ENCODE measurements at regions not wholly inside any gene's neighbourhood (a gene's known extent, or its start where the extent isn't known, plus 50 kb on each side); places are given as distances from the start of the nearest gene placed in this dataset.

DNA sequence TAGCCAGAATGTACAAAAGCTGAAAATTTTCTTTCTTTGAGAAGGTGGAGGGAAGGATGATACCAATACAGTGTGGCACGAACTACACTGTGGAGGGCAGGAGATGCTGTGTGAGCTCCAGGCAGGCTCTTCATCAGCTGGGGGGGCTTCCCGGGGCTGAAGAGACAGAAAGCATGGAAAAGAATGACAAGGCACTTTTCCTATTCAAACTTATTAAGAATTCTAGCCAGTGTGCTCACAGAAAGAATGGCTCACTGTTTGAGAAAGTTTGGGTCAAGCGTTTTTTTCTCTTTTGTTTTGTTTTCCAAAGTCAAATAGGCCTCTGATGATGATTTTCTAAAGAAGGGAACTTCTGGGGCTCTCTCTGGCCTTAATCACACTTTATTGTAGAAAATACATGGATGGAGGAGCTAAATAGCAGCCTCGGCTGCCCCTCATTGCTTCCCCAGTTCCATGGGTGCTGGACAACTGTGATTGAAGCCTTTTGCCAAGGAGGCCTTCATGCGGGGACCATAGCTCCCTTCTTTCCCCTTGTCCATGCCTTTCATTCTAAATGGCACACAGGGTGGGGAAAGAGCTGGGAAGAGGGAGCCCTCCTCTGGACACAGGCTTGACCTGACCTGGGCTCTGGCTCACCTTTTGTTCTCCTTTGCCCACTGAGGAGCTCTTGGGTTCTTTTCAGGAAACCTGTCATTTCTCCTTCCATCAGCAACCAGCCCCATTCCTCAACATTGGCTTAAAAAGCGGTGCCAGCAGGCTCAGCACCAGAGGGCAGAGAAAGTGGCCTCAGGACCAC lies 130.6 kb downstream of the TDRD15 start:
- DNase-seq: no peak

DNA sequence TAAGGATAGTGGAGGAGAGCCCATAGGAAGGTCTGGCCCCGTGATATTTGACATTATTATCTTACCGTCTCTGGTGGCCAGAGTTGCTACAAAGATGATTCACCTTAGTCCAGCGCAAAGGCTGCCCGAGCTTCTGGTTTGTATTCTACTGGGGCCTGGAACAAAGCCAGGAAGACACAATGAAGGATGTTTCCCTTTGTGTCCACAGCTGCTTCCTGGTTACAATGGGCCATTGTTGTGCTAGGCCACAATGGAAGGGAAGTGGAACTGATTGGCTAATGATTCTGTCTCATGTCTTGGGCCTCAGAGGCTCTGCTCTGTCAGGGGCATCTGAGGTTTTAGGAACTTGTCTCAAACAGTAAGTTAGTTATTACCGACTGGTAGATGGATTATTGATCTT lies 132.2 kb downstream of the TDRD15 start:
- peak; percentile 81 to 88 (median 88) for DNase-seq

DNA sequence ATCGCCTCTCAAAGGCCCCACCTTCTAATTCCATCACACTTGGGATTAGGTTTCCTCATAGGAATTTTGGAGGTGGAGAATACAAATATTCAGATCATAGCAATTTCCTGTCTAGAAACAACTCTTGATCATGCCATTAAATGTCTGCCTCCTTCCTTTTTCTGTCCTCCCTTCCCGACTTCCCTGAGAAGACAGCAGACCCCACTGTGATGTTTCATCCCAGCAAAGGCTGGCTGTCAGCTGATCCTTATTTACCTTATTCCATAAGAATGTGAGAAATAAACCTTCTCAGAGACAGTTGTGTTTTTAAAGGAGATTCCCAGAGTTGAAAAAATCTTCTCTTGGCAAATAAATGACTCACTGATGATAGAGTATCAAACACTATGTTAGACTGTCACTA lies 133.9 kb downstream of the TDRD15 start:
- no peak for DNase-seq

DNA sequence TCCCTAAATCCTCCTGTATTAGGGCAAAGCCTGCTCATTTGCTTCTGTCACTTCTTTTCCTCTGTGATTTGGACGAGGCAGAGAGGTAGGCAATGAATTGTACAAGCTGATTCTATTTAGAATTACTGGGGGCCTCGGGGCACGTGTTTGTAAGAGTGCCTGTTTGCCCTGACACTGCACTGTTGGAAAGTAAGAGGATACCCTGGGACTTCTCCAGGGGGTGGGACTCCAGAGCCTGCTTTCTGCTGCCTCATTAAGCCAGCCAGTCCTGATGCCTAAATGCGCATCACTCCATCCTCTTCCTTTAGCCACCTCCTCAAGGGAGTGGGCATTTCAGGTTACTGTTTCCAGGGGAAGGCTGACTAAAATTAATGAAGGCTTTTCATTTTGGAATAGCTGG lies 134.3 kb downstream of the TDRD15 start:
- no peak for DNase-seq

DNA sequence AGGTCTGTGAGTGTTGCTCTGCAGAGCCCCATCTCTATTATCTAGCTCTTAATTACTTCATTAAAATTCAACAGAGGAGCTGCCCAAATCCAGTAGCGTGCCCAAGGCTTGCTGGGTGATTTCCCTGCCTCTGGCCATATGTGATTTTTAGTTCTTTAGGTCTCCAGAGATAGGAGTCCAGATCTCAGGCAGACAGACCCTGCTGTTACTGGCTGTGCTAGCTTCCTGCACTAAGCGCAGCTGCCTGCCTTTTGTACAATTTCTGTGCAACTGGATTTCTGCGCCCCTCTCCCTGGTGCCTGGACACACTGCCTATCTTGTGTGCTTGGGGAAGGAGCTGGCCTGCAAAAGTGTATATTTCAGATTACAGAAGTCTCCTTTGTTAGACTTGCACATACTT lies 136.5 kb downstream of the TDRD15 start:
- no peak for DNase-seq

DNA sequence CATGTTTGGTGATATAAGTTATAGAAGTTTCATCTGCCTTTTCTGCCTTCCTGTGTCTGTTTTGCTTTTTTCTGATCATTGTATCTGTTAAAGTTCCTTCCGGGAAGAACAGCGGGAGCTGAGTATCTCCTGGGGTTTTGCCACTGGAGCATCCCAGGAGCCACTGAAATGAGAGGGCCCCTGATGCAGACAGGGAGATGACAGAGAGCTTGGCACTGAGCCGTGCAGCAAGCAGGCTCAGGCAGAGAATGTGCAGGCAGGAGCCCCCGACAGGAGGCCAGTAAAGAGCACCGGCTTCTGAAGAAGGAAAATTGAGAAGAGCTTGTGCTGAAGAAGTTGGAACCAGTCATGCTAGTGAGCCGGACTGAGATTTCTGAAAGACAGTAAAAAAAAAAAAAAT lies 137.8 kb downstream of the TDRD15 start:
- DNase-seq: no peak

DNA sequence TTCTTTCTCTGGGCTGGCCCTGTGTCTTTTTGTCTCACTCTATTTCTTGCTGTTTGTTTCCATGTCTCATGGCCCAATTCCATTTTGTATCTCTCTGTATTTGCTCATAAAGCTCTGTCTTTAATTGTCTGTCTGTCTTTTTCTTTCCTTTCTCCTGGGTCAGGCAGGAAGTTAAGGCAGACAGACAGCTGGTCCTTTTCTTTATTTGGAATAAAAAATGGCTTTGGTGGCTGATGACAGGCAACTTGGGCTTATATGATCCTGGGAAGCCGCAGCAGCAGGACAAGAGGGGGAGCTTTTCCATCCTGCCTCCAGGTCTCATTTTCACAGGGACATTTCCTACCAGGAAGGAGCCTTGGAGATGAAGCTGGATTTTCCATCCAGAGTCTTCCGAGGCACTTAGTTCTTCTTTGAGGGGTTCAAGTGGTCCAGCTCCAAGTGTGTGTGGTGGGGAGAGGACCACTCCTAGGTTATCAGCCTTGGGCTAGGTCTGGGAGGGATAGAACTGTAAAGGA lies 138.7 kb downstream of the TDRD15 start:
- DNase-seq: no peak

DNA sequence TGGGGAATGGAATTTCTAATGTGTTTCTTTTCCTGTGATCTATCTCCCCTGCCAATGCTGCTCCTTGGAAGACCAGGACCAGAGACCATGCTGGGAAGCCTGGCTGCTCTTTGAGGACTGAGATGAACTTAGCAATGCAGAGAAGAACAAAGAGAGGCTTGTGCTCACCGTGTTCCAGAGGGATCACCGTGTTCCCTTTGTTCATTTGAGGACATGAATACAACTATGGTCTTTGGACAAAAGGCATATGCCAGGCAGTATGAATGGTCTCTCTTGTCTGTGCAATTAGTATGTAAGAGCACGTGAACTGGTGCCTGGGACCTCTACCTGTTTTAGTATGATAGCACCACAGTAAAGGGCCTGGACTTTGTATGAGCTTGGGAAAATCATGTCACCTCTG lies 139.9 kb downstream of the TDRD15 start:
- DNase-seq: no peak

DNA sequence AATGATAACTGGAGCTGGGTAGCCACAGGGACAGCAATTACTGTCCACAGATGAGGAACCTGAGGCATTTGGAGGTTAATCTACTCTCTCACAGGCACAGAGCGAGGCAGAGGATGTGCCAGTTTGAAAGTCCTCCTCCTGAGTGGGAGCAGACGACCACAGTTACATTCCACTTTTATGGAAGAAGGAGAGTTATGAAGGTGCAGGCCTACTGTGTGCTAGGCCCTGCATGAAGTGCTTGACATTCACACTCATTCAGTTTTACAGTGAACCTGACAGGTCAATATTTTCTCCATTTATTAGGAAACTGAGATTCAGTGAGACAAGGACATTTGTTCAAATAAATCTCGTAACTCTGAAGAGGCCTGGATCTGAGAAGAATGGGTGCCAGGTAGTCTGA lies 142.0 kb downstream of the TDRD15 start:
- DNase-seq: no peak

DNA sequence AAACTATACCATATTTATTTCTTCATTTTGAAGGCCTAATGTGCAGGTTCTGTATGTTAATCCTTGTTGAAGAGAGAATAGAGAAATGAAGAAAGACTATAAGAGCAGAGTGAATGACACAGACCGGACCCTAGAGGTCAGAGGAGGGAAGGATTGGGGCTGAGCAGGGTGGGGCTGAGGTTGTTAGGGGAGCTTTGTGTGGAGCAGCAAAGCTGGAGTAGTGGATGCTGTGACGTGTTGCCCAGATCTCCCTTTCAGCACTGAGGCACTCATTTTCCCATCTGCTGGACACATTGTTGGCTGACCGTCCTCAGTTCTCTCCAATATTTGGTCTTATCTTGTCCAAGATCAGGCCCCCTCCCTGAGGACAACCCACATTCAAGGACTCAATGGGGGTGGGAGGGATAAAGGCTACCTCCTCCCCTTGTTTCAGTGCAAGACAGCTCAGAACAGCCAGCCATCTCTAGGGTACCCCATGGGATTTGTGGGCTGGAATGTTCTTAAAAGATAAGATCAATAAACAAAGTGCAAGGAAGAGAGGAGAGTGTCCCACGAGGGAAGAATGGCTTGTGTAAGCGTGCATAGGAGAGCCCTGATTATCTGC lies 143.6 kb downstream of the TDRD15 start:
- no peak for DNase-seq

DNA sequence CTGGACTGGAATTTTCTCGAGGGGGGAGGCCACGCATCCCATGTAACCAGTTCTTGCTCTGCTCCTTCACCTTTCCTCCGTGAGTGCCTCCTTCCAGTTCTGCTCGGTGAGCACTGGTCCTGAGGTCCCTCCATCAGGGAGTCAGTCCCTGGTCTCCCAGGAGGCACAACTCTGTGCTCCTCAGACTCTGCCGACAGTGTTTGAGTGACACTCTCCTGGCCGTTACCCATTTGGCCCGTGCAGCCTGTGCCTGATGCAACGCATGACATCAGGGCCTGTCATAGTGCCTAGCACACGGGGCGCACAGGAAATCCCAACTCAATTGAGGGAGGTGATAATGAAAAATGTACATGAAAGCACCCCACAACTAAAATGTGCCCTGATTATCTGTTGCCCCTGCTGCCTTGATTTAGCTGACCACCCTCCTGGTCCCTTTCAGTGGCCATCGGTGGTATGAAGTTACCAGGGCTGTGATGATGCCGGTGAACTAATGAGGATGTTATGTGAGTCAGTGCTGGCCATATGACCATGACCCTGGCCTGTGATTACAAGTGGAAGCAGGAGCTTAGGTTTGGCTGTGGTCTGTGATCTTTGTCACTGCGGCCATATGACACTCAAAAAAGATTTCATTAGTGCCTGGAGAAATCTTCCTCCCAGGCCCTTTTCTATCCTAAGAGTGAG lies 144.6 kb downstream of the TDRD15 start:
- DNase-seq: peak; percentile 33 to 48 (median 44)

DNA sequence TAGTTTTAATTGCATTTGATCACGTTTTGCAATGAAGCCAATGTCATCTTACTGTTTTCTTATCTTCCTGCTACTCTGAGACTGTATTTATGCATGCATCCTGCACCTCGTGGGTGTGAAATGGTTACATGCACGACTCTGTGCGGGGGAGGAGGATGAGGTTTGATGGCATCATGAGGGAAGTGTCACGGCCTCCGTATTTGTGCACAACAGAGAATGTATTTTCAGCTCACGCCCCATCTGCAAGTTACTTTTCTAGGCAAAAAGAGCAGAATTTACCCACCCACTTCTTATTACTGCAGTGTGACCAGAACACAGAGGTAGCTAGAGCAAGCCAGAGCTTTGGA lies 145.1 kb downstream of the TDRD15 start:
- DNase-seq: peak; percentile 41 to 64 (median 54)

DNA sequence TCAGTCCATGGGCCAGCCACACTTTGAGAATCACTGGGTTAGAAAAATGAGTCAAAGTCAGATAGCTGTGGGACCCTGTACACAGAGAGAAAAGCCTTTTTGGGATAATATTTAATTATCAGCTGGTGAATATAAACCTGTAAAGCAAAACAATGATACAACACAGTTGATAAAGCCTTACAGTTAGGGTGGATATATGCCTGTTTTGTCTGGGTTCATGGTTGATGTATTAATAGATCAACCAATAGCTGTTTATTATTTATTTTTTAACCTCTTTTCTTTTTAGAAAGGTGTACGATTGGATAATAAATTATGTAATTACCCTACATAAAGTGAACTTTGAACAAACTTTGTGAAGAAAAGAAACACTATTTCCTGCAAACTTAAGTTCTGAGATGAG lies 145.6 kb downstream of the TDRD15 start:
- no peak for DNase-seq

DNA sequence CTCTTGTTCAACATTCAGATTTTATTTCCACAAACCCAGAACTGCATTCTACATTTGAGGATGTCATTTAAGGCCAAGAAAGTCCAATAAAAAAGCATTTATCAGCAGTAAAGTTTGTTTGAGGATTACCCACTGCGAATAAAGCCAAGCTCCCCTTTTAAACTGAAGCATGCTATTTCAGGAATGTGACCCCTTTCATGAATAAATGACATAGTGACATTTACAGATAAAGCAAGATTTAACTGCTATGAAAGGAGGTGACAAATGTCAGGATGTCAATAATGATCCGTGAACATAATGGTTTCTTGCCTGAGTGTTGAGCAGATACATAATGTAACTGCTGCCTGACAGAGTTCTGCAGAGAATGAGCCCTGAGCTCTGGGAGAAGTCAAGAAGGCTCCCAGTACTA lies 146.3 kb downstream of the TDRD15 start:
- no peak for DNase-seq

DNA sequence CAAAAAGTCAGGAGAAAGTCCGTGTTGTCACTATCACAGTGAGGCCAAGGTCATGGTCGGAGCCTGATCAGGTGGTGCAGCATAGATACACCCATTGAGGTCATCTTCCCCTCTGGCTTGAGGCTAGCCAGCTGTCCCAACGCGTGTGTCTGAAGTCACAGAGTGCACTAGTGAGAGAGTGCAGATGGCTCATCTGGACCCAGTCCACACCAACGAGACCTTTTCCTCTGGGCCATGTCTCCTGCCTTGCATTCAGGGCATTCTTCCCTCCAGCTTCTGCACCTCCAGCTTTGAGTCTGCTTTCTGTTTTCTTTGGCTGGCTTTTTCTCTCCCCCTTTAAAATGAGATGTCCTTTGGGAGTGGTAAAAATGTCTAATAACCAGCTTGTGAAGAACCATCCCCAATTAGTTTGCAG lies 146.9 kb downstream of the TDRD15 start:
- DNase-seq: no peak

DNA sequence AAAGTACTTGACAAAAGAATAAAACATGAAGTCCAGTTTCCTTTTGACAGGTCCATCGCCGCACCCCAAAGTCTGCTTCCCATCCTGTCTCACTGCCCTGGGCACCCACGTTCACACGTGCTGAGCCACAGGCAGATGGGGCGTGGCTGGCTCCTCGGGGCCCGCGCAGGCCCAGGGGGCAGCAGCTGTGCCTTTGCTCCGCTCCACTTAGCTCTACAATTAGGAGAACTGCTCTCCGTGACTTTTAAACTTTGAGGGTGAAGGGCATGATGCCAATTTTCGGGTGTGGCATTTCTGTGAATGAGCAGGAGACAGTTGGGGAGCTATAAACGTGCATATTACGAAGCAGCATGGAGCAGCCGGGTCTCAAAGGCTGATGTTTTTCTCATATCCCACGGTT lies 152.4 kb downstream of the TDRD15 start:
- no peak for DNase-seq

DNA sequence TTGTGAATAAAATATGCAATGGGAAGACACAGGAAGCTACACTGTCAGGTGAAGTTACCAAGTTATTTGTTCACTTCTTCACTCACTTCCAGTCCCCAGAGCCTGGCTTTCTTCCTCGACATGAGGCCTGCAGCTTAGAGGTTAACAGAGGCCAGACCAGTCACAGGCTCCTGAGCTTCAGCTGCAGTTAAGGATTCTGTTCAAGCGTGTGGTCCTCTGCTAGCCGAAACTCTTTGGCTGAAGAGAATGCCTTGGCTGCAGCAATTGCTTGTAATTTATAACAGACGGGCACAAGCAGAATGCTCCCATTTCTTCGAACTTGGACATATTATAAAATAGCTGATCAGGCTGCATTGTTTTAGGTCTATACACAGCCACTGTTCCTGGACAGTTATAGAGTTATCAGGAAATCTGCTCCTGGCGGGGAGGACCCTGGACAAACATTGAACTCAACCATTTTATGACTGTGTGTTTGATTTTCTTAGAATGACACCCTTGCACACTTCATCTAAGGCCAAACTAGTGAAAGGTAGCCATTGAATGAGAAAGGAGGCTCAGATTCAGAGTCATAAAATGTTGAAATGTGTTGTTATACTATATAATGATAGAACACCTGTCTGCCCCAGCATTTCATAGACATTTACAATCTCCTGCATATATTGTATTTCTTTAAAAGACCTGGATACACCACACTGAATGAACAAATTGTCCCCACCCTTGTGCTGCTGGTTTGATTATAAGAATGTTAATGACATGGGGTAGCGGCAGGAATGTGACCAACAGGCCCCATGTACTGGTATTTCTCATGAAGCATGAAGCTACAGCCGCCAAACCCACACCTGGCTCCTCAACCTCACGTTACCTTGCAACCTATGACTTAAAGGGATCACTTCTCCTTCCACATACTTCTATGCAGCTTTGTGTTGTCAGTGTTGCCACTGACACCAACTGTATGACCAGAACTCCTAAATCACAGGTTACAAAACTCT lies 153.6 kb downstream of the TDRD15 start:
- DNase-seq: no peak

DNA sequence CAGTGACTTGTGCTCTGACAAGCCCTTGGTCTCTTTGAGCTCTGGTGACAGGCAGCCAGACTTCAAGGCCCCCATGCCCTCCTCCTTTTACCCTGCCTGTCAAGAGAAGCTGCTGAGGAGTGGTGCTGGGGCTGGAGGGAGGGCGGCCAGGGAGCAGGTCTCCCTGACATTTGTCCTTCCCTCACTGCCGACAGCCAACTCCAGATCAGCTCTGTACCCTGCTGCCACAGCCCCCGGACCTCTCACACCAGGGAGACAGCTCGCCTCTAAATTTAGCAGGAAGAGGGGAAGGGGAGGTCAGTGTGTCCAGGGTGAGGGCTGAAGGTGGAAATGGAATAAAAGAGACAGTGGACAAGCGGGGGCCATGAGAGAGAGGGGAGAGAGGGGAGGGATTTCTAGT lies 155.8 kb downstream of the TDRD15 start:
- DNase-seq: no peak

DNA sequence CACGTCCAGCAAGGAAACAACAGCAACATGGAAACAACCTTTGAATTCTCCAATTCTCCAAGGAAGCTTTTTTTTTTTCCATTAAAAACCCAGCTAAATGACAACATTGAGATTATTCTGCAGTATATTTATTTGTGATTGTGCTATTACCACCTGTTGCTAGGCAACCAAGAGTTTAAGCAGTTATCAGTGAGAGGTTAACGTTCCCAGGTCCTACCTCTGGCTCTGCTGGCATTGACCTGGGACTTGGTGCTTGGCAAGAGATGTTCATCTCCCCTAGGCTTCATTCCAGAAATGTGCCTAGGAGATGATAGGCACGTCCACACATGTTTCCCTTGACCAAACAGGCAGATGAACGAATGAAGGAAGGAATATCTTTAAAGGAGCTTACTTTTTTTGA lies 157.0 kb downstream of the TDRD15 start:
- DNase-seq: no peak

DNA sequence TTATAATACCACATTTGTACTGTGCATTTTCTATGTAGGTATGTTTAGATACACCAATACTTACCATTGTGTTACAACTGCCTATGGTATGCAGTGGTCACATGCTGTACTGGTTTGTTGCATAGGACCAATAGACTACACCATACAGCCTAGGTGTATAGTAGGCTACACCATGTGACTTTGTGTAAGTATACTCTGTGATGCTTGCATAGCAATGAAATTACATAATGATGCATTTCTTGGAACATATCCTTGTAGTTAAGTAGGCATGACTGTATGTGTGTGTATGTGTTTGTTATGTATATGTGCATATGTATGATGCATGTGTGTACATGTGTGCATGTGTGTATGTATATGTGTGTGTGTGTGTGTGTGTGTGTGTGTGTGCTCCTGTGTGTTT lies 157.6 kb downstream of the TDRD15 start:
- DNase-seq: no peak

DNA sequence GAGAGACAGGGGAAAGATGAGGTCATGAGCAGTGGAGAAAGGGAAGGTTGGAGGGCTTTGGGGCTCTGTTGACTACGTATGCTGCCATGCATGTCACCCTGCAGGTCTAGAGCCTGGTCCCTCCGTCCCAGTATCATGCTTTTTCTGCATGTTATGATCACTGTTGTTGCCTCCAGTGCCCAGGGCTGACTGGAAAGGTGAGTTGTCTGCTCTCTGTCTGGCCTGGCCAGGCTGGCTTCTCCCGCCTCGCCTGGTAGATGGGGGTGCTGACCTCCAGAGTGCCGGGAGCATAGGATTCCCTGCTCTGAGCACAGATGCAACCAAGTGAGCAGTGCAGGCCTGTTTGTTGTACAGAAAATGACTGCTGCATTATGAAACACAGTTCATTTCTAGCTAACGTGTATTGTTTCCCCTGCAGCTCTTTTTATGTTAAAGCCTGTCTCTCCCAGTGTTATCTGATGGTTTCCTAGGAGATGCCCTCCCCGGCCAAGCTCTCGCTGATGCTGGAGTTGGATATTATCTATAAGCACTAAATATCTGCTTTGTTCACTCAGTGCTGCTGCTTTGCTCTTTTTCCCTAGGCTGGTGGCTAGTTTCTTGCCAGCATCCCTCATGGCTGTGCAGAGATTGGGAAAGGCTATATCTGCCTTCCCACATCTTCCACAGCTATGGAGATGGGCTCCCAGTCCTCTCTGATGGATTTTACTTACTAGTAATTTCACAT lies 158.2 kb downstream of the TDRD15 start:
- no peak for DNase-seq

DNA sequence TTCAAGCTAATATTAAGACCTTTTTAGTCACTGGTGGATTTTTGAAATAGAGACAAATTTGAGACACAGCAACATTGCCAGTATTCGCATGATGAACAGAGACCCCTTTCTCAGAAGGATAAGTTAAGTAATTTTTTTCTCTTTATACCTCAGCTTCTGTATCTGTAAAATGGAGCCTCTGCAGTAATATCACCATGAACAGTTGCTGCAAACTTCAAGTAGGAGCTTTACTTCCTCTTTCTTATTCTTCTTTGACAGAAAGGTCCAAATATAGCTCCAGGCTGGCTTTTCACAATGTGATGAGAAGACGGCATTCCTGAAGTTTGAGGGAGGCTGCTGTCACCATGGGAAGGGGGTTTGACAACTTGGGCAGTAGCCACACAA lies 158.7 kb downstream of the TDRD15 start:
- peak in 2 of 3 donors; percentile 25 to 26 for DNase-seq
